Smooth muscle cell (in vitro differentiated cells): ENCODE measurements at regions not wholly inside any gene's neighbourhood (a gene's known extent, or its start where the extent isn't known, plus 50 kb on each side); places are given as distances from the start of the nearest gene placed in this dataset.

Source experiments
- DNase-seq: peaks from one replicate; lab custom pipeline; 2025; ENCODE audit not compliant: unreplicated experiment; lab: John Stamatoyannopoulos, UW
- H2AFZ ChIP-seq: fragments of 200-600 bp; sonication (generic); 2 replicates; pipeline ENCODE4 v1.6.0; 2016; ENCODE audit warnings: antibody characterized with exemption, low read depth, mild to moderate bottlenecking
- H3F3A ChIP-seq: fragments of 200-600 bp; sonication (generic); 2 replicates; pipeline ENCODE4 v1.6.0; 2017; ENCODE audit warnings: antibody characterized with exemption, low read depth
- H3K27ac ChIP-seq: fragments of 200-600 bp; sonication (generic); 2 replicates; pipeline ENCODE4 v1.5.1; 2016; ENCODE audit warnings: low read depth, mild to moderate bottlenecking
- H3K27me3 ChIP-seq: fragments of 200-600 bp; sonication (generic); 2 replicates; pipeline ENCODE4 v1.6.1; 2016; ENCODE audit warnings: low read depth, mild to moderate bottlenecking
- H3K36me3 ChIP-seq: fragments of 200-600 bp; sonication (generic); 2 replicates; pipeline ENCODE4 v1.5.1; 2016; ENCODE audit warnings: low read depth
- H3K4me1 ChIP-seq: fragments of 200-600 bp; sonication (generic); 2 replicates; pipeline ENCODE4 v1.5.1; 2016; ENCODE audit warnings: low read depth
- H3K4me2 ChIP-seq: fragments of 200-600 bp; sonication (generic); 2 replicates; pipeline ENCODE4 v1.6.0; 2016; ENCODE audit warnings: mild to moderate bottlenecking
- H3K4me3 ChIP-seq: fragments of 200-600 bp; sonication (generic); 2 replicates; pipeline ENCODE4 v1.5.1; 2016; ENCODE audit warnings: mild to moderate bottlenecking
- H3K79me2 ChIP-seq: fragments of 200-600 bp; sonication (generic); 2 replicates; pipeline ENCODE4 v1.6.0; 2016; ENCODE audit warnings: low read depth, mild to moderate bottlenecking
- H3K9ac ChIP-seq: fragments of 200-600 bp; sonication (generic); 2 replicates; pipeline ENCODE4 v1.6.0; 2016; ENCODE audit warnings: low read depth
- H3K9me3 ChIP-seq: fragments of 200-600 bp; sonication (generic); replicated peaks from 2 replicates; pipeline ENCODE4 v1.5.1; 2016; ENCODE audit warnings: low read depth
- H4K20me1 ChIP-seq: fragments of 200-600 bp; sonication (generic); 2 replicates; pipeline ENCODE4 v1.6.0; 2016; ENCODE audit warnings: low read depth
- CTCF ChIP-seq: fragments of 200-600 bp; sonication (generic); IDR thresholded peaks from 2 replicates; pipeline ENCODE4 v1.5.1; 2017; ENCODE audit warnings: borderline replicate concordance, mild to moderate bottlenecking, antibody characterized with exemption; ENCODE audit not compliant: insufficient read depth, poor library complexity, severe bottlenecking
- WGBS: methylation state at CpG from one replicate; pipeline ENCODE4 v1.1.7; 2016; ENCODE audit warnings: low lambda C conversion rate; 5-methylcytosine and 5-hydroxymethylcytosine counted together

- Histone ChIP-seq H3K4me2 (no peak overlapping the region), H3K79me2 (no peaks in the 10 kb centered on the region), H3K27ac (no peak overlapping the region), H4K20me1 (no peaks in the 10 kb centered on the region), H3K9me3 (no peaks in the 10 kb centered on the region), H3K4me1 (no peaks in the 10 kb centered on the region), H2AFZ (no peak overlapping the region), H3K36me3 (no peaks in the 10 kb centered on the region), H3F3A (peaks cover 6% of the 10 kb centered on the region), H3K4me3 (no peak overlapping the region), H3K27me3 (no peaks in the 10 kb centered on the region), H3K9ac (no peak overlapping the region)
- WGBS, result 79% methylated on average over 7 of the region's 7 CpGs
- DNase-seq, result no peak
- no peak for TF ChIP-seq CTCF
Observed at GRCh38 chr9:96064826-96065481, 189.5 kb downstream of the ERCC6L2 start.

GRCh38 chr9:96062854-96063253 is 187.4 kb downstream of the ERCC6L2 start:
- Histone ChIP-seq H3K4me3 (no peak overlapping the region), H3K4me2 (no peak overlapping the region), H3F3A (peaks cover 6% of the 10 kb centered on the region), H3K4me1 (no peaks in the 10 kb centered on the region), H4K20me1 (no peaks in the 10 kb centered on the region), H3K79me2 (no peaks in the 10 kb centered on the region), H2AFZ (no peak overlapping the region), H3K27me3 (no peaks in the 10 kb centered on the region), H3K27ac (no peak overlapping the region), H3K9me3 (no peaks in the 10 kb centered on the region), H3K36me3 (no peaks in the 10 kb centered on the region), H3K9ac (no peak overlapping the region)
- no peak for TF ChIP-seq CTCF
- 81% methylated on average over 3 of the region's 3 CpGs for WGBS
- no peak for DNase-seq

- DNase-seq, result no peak
- Histone ChIP-seq H3K9ac (no peak overlapping the region), H3K27me3 (no peaks in the 10 kb centered on the region), H3K4me1 (no peaks in the 10 kb centered on the region), H3F3A (peaks cover 6% of the 10 kb centered on the region), H3K4me2 (peak overlapping the region; percentile 62), H3K4me3 (no peak overlapping the region), H3K27ac (no peak overlapping the region), H2AFZ (peak overlapping the region; percentile 68), H3K79me2 (no peaks in the 10 kb centered on the region), H4K20me1 (no peaks in the 10 kb centered on the region), H3K9me3 (no peaks in the 10 kb centered on the region), H3K36me3 (no peaks in the 10 kb centered on the region)
- TF ChIP-seq CTCF, result no peak
- 37% methylated on average over 4 of the region's 4 CpGs for WGBS
Observed at GRCh38 chr9:96062031-96062430, 186.5 kb downstream of the ERCC6L2 start.
